IMR-90 (cell line): ENCODE measurements at regions not wholly inside any gene's neighbourhood (a gene's known extent, or its start where the extent isn't known, plus 50 kb on each side); places are given as distances from the start of the nearest gene placed in this dataset.

Experiments
- ATAC-seq: fragments of 200-7000 bp; cut with Tn5 transposase; 2 replicates; pipeline ENCODE4 v1.9.1; 2020; ENCODE audit warnings: low read depth, mild to moderate bottlenecking, moderate library complexity
- BruUV-seq: library from RNA; stranded (reverse); fragments of 400-500 nt; replicated peaks from 2 replicates; lab custom pipeline; 2021; lab: Mats Ljungman, UMichigan
- CTCF ChIA-PET: fragments of 300-600 bp; formaldehyde crosslinking; extraction: SDS; loops from one replicate; lab custom pipeline; 2021; ENCODE audit warnings: antibody characterized with exemption; lab: Yijun Ruan, JAX
- POLR2A ChIA-PET: fragments of 300-600 bp; sonication (Branson Sonifier 250); formaldehyde crosslinking; loops from one replicate; lab custom pipeline; 2022; ENCODE audit warnings: antibody characterized with exemption; ENCODE audit not compliant: unreplicated experiment; lab: Charles Lee
- DNase-seq: peaks from one replicate; pipeline ENCODE4 v3.0.0; 2013
- H2AFZ ChIP-seq: replicated peaks from 2 replicates; pipeline ENCODE3; 2013; ENCODE audit warnings: low read length, mild to moderate bottlenecking; ENCODE audit not compliant: poor library complexity
- H2AK5ac ChIP-seq: 2 replicates; pipeline ENCODE4 v1.6.1; 2013; ENCODE audit warnings: low read depth, low read length, inconsistent platforms
- H2AK9ac ChIP-seq: replicated peaks from 2 replicates; pipeline ENCODE3; 2013; ENCODE audit warnings: mild to moderate bottlenecking, low read depth, low read length, moderate library complexity; ENCODE audit not compliant: poor library complexity
- H2BK120ac ChIP-seq: 2 replicates; pipeline ENCODE4 v1.6.1; 2013; ENCODE audit warnings: low read depth, low read length, inconsistent platforms
- H2BK15ac ChIP-seq: 3 replicates; pipeline ENCODE4 v1.6.1; 2013; ENCODE audit warnings: low read depth, low read length, inconsistent platforms
- H2BK20ac ChIP-seq: 2 replicates; pipeline ENCODE4 v1.6.1; 2013; ENCODE audit warnings: low read depth, mild to moderate bottlenecking, inconsistent platforms, low read length, moderate library complexity
- H2BK5ac ChIP-seq: 2 replicates; pipeline ENCODE4 v1.6.1; 2013; ENCODE audit warnings: mild to moderate bottlenecking, low read depth, low read length, inconsistent platforms; ENCODE audit not compliant: poor library complexity, severe bottlenecking
- H3K14ac ChIP-seq: replicated peaks from 2 replicates; pipeline ENCODE4 v1.6.1; 2013; ENCODE audit warnings: low read depth, low read length, inconsistent platforms
- H3K18ac ChIP-seq: 2 replicates; pipeline ENCODE4 v1.6.1; 2013; ENCODE audit warnings: low read depth, low read length, control low read depth
- H3K23ac ChIP-seq: 2 replicates; pipeline ENCODE4 v1.6.1; 2013; ENCODE audit warnings: low read depth, low read length, inconsistent platforms
- H3K27ac ChIP-seq: 2 replicates; pipeline ENCODE4 v1.5.1; 2013; ENCODE audit warnings: mild to moderate bottlenecking, control low read depth, low read length; ENCODE audit not compliant: insufficient read depth
- H3K27me3 ChIP-seq: 2 replicates; pipeline ENCODE4 v1.6.1; 2013; ENCODE audit warnings: low read length; ENCODE audit not compliant: control insufficient read depth, insufficient read depth
- H3K36me3 ChIP-seq: 2 replicates; pipeline ENCODE4 v1.6.1; 2013; ENCODE audit warnings: low read length, mixed read lengths; ENCODE audit not compliant: control insufficient read depth, insufficient read depth
- H3K4ac ChIP-seq: 2 replicates; pipeline ENCODE4 v1.6.1; 2013; ENCODE audit warnings: low read depth, low read length, inconsistent platforms
- H3K4me1 ChIP-seq: 2 replicates; pipeline ENCODE4 v1.6.1; 2013; ENCODE audit warnings: low read length, mixed read lengths; ENCODE audit not compliant: control insufficient read depth, insufficient read depth
- H3K4me2 ChIP-seq: 2 replicates; pipeline ENCODE4 v1.6.1; 2013; ENCODE audit warnings: low read depth, mild to moderate bottlenecking, control low read depth, low read length, moderate library complexity
- H3K4me3 ChIP-seq: 2 replicates; pipeline ENCODE4 v1.5.1; 2013; ENCODE audit warnings: low read depth, mild to moderate bottlenecking, control low read depth, low read length, moderate library complexity; ENCODE audit not compliant: insufficient read depth
- H3K56ac ChIP-seq: 2 replicates; pipeline ENCODE4 v1.6.1; 2013; ENCODE audit warnings: low read length, inconsistent platforms; ENCODE audit not compliant: insufficient read depth; ENCODE audit errors: extremely low read depth
- H3K79me1 ChIP-seq, 2 experiments: 2 replicates each; pipeline ENCODE4 v1.6.1; 2013; ENCODE audit warnings: low read length in 2 of 2, inconsistent platforms in 1 of 2, low read depth in 1 of 2
- H3K9ac ChIP-seq: 2 replicates; pipeline ENCODE4 v1.6.1; 2013; ENCODE audit warnings: low read depth, low read length, control low read depth
- H3K9me1 ChIP-seq: 2 replicates; pipeline ENCODE4 v1.6.1; 2013; ENCODE audit warnings: low read length, inconsistent platforms; ENCODE audit not compliant: insufficient read depth
- H3K9me3 ChIP-seq: 2 replicates; pipeline ENCODE4 v1.6.1; 2013; ENCODE audit warnings: low read length; ENCODE audit not compliant: control insufficient read depth, insufficient read depth
- H4K20me1 ChIP-seq: 2 replicates; pipeline ENCODE4 v1.6.1; 2013; ENCODE audit warnings: low read length, inconsistent platforms; ENCODE audit not compliant: insufficient read depth
- H4K5ac ChIP-seq: 2 replicates; pipeline ENCODE4 v1.6.1; 2013; ENCODE audit warnings: mild to moderate bottlenecking, low read depth, low read length, control low read depth
- H4K8ac ChIP-seq, 2 experiments: 2 replicates each; pipeline ENCODE4 v1.6.1; 2013; ENCODE audit warnings: low read depth in 2 of 2, low read length in 2 of 2, control low read depth in 1 of 2, inconsistent platforms in 1 of 2
- H4K91ac ChIP-seq: 2 replicates; pipeline ENCODE4 v1.6.1; 2013; ENCODE audit warnings: low read depth, low read length, inconsistent platforms; ENCODE audit not compliant: insufficient read depth
- BHLHE40 ChIP-seq: fragments of 150-350 bp; IDR thresholded peaks from 2 replicates; pipeline ENCODE4 v1.6.1; 2016; ENCODE audit warnings: mild to moderate bottlenecking, low read depth, low read length
- CEBPB ChIP-seq: IDR thresholded peaks from 2 replicates; pipeline ENCODE4 v1.6.1; 2012; ENCODE audit warnings: low read depth, low read length, improper control_type of control experiment
- CHD1 ChIP-seq: IDR thresholded peaks from 2 replicates; pipeline ENCODE4 v1.6.1; 2012; ENCODE audit warnings: low read depth, low read length, improper control_type of control experiment
- CTCF ChIP-seq: conservative IDR thresholded peaks from 2 replicates; pipeline ENCODE4 v1.5.1; 2012; ENCODE audit warnings: mild to moderate bottlenecking, low read depth, low read length, improper control_type of control experiment
- FOS ChIP-seq: fragments of 150-350 bp; IDR thresholded peaks from 2 replicates; pipeline ENCODE4 v1.6.1; 2016; ENCODE audit warnings: low read depth, low read length
- MAFK ChIP-seq: IDR thresholded peaks from 2 replicates; pipeline ENCODE4 v1.6.1; 2012; ENCODE audit warnings: low read depth, low read length, improper control_type of control experiment
- MAZ ChIP-seq: IDR thresholded peaks from 2 replicates; pipeline ENCODE4 v1.6.1; 2012; ENCODE audit warnings: low read depth, mild to moderate bottlenecking, low read length, improper control_type of control experiment, moderate library complexity, borderline replicate concordance
- MXI1 ChIP-seq: IDR thresholded peaks from 2 replicates; pipeline ENCODE4 v1.6.1; 2012; ENCODE audit warnings: low read depth, mild to moderate bottlenecking, low read length, moderate library complexity, borderline replicate concordance
- NFE2L2 ChIP-seq: fragments of 150-350 bp; IDR thresholded peaks from 2 replicates; pipeline ENCODE4 v1.6.1; 2016; ENCODE audit warnings: low read depth, mild to moderate bottlenecking, low read length
- POLR2A ChIP-seq: IDR thresholded peaks from 2 replicates; pipeline ENCODE4 v1.6.1; 2012; ENCODE audit warnings: mild to moderate bottlenecking, low read depth, low read length
- RAD21 ChIP-seq: IDR thresholded peaks from 2 replicates; pipeline ENCODE4 v1.6.1; 2012; ENCODE audit warnings: low read length, improper control_type of control experiment
- RCOR1 ChIP-seq: IDR thresholded peaks from 2 replicates; pipeline ENCODE4 v1.6.1; 2012; ENCODE audit warnings: mild to moderate bottlenecking, low read length, improper control_type of control experiment; ENCODE audit not compliant: insufficient replicate concordance
- RFX5 ChIP-seq: IDR thresholded peaks from 2 replicates; pipeline ENCODE4 v1.8.0; 2012; ENCODE audit warnings: low read depth, mild to moderate bottlenecking, low read length, moderate library complexity
- SMC3 ChIP-seq: fragments of 150-350 bp; IDR thresholded peaks from 2 replicates; pipeline ENCODE4 v1.6.1; 2016; ENCODE audit warnings: low read depth, mild to moderate bottlenecking, antibody characterized with exemption, low read length, moderate library complexity
- dilution Hi-C: fragments of 300-500 bp; cut with HindIII; formaldehyde crosslinking; loops from one replicate; pipeline ENCODE4 v1.14.3; 2018; ENCODE audit warnings: low sequenced_read_pairs; ENCODE audit not compliant: unreplicated experiment
- in situ Hi-C: fragments of 300-500 bp; cut with MboI; formaldehyde crosslinking; loops from 3 replicates; pipeline ENCODE4 v1.14.3; 2019; ENCODE audit warnings: low sequenced_read_pairs, inconsistent platforms, mixed read lengths
- intact Hi-C: fragments of 100-400 bp; cut with micrococcal nuclease; formaldehyde crosslinking; loops from 2 replicates; pipeline ENCODE4 v1.10.0; 2022
- TF ChIP-seq, protein P1 (sequence below): fragments of 150-350 bp; IDR thresholded peaks from 2 replicates; pipeline ENCODE4 v1.6.1; 2017; ENCODE audit warnings: mild to moderate bottlenecking, antibody characterized with exemption, low read length, low read depth
- TF ChIP-seq, protein P2 (sequence below): fragments of 150-350 bp; IDR thresholded peaks from 2 replicates; pipeline ENCODE4 v1.6.1; 2016; ENCODE audit warnings: low read depth, mild to moderate bottlenecking, low read length, moderate library complexity, borderline replicate concordance

DNA sequence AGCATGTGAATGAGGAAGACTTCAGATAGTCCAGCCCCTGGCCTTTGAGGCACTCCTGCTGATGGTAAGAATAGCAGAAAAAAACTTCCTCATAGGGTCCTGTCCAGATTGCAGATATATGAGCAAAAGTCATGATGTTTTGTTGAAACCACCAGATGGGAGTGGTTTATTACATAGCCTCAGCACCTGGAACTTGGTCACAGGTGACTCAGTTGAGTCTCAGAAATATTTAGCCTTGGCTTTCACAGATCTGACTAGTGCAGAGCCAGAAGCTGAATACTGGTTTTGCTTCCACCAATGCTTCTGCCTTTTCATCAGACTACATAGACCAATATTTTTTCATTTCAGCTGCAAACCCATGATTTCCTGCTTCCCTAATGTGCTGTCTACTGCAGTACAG is 994.9 kb upstream of the SLIT2 start:
- Histone ChIP-seq H3K4me2 (no peak overlapping the region), H2AK5ac (no peak overlapping the region), H2AFZ (no peak overlapping the region), H2BK20ac (no peak overlapping the region), H2AK9ac (no peak overlapping the region), H2BK120ac (no peak overlapping the region), H4K8ac (no peak overlapping the region), H3K14ac (no peak overlapping the region), H3K9ac (no peak overlapping the region), H3K79me1 (no peaks in the 10 kb centered on the region), H2BK5ac (no peak overlapping the region), H4K91ac (no peak overlapping the region), H3K56ac (no peak overlapping the region), H3K18ac (no peak overlapping the region), H3K9me3 (no peaks in the 10 kb centered on the region), H2BK15ac (no peak overlapping the region), H3K4me3 (no peak overlapping the region), H3K27me3 (no peaks in the 10 kb centered on the region), H3K4ac (no peak overlapping the region), H3K27ac (no peak overlapping the region), H4K20me1 (no peaks in the 10 kb centered on the region), H3K9me1 (no peaks in the 10 kb centered on the region), H3K23ac (no peak overlapping the region), H4K5ac (no peak overlapping the region), H3K36me3 (no peaks in the 10 kb centered on the region), H3K4me1 (no peaks in the 10 kb centered on the region)
- DNase-seq (no peak), ATAC-seq (no peak)
- TF ChIP-seq RFX5 (no peak), RAD21 (no peak), CHD1 (no peak), MAFK (no peak), CEBPB (no peak), POLR2A (no peak), SMC3 (no peak), FOS (no peak), MXI1 (no peak), RCOR1 (no peak), CTCF (no peak), BHLHE40 (no peak), NFE2L2 (no peak), MAZ (no peak)
- TF ChIP-seq, protein P1, sequence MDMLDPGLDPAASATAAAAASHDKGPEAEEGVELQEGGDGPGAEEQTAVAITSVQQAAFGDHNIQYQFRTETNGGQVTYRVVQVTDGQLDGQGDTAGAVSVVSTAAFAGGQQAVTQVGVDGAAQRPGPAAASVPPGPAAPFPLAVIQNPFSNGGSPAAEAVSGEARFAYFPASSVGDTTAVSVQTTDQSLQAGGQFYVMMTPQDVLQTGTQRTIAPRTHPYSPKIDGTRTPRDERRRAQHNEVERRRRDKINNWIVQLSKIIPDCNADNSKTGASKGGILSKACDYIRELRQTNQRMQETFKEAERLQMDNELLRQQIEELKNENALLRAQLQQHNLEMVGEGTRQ: no peak
- TF ChIP-seq, protein P2, sequence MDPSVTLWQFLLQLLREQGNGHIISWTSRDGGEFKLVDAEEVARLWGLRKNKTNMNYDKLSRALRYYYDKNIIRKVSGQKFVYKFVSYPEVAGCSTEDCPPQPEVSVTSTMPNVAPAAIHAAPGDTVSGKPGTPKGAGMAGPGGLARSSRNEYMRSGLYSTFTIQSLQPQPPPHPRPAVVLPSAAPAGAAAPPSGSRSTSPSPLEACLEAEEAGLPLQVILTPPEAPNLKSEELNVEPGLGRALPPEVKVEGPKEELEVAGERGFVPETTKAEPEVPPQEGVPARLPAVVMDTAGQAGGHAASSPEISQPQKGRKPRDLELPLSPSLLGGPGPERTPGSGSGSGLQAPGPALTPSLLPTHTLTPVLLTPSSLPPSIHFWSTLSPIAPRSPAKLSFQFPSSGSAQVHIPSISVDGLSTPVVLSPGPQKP: no peak
- intact Hi-C loops: no loop called here
- CTCF ChIA-PET: no interaction called here
- POLR2A ChIA-PET: no interaction called here
- no TSS peak for BruUV-seq
- dilution Hi-C loops: no loop called here
- in situ Hi-C loops: no loop called here
